ENCODE measurements at regions not wholly inside any gene's neighbourhood (a gene's known extent, or its start where the extent isn't known, plus 50 kb on each side); places are given as distances from the start of the nearest gene placed in this dataset.

DNA sequence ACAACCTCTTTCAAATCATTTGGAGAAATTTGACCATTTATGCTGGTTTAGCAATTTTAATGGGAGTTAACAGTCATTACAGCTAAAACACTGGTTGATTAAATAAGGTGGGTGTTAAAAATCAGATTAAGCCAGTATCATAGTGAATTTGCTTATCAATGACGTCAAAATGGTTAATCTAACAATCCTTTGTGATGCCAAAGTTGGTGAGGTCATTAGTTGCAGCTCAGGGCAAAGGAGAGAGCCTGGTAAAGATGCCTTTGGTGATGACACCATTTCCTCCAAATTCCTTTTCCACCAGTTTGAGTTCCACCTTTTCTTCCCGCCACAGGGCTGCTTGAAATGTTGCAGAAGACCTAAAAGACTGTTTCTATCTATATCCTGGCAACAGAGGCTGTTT is 757.1 kb upstream of the PIK3C3 start:
- H3K36me3 ChIP-seq (ENCODE audit: control insufficient read depth, insufficient read depth, low read length): no peaks in the 10 kb centered on the region
- ATAC-seq: no peak
- intact Hi-C loops (cut with micrococcal nuclease): no loop called here

DNA sequence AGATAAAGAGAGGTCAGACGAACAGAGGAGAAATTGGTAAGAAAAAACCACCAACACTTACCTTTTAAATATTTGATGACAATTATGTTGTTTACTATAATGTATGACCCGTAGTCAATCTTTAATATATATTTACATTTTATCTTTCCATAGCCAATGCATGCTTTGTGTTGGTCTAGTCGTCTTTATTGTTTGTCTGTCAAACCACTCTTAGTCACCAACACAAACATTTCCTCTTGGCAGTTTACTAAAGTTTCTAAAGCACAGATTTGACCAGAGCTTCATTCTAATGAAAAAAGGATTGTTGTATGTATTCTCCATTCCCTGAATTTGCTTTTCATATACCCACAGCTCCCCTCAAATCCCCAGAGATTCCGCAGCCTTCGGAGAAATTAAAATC is 784.7 kb upstream of the PIK3C3 start:
- Histone ChIP-seq H3K36me3 (ENCODE audit: control insufficient read depth, insufficient read depth, low read length) (no peaks in the 10 kb centered on the region), H3K4me1 (ENCODE audit: control insufficient read depth, insufficient read depth, low read length) (no peaks in the 10 kb centered on the region), H3K27me3 (ENCODE audit: control insufficient read depth, insufficient read depth, low read length) (no peaks in the 10 kb centered on the region), H3K9me3 (ENCODE audit: control insufficient read depth, insufficient read depth, low read length) (no peaks in the 10 kb centered on the region), H3K4me3 (ENCODE audit: low read length) (no peak overlapping the region), H3K27ac (ENCODE audit: low read length) (no peak overlapping the region)
- no peak overlapping the region for H3K4me3 Mint-ChIP-seq
- no peak for DNase-seq
- no peaks in the 10 kb centered on the region for H3K36me3 Mint-ChIP-seq
- no peaks in the 10 kb centered on the region for H3K4me1 Mint-ChIP-seq
- no peak overlapping the region for H3K27ac Mint-ChIP-seq
- H3K27me3 Mint-ChIP-seq (ENCODE audit: low read depth in 2 of 2): no peaks in the 10 kb centered on the region
- intact Hi-C loops (cut with micrococcal nuclease): no loop called here
- no peak for TF ChIP-seq CTCF (IDR thresholded peaks at IDR 0.05)
- 67% methylated on average over 1 of the region's 5 CpGs for WGBS (ENCODE audit: insufficient coverage)
- peaks cover 5 to 10% of the 10 kb centered on the region in 2 donors for H3K9me3 Mint-ChIP-seq
- ATAC-seq: no peak

More for the DNA sequence above, 757.1 kb upstream of the PIK3C3 start:
- TF ChIP-seq CTCF (IDR thresholded peaks at IDR 0.05): no peak
- no peaks in the 10 kb centered on the region for H3K27me3 Mint-ChIP-seq (ENCODE audit: low read depth in 2 of 2)
- no peak overlapping the region for H3K27ac Mint-ChIP-seq
- no peak overlapping the region for H3K4me3 Mint-ChIP-seq
- Histone ChIP-seq H3K9me3 (ENCODE audit: control insufficient read depth, insufficient read depth, low read length) (no peaks in the 10 kb centered on the region), H3K4me1 (ENCODE audit: control insufficient read depth, insufficient read depth, low read length) (no peaks in the 10 kb centered on the region), H3K27me3 (ENCODE audit: control insufficient read depth, insufficient read depth, low read length) (no peaks in the 10 kb centered on the region), H3K4me3 (ENCODE audit: low read length) (no peak overlapping the region), H3K27ac (ENCODE audit: low read length) (no peak overlapping the region)
- no peaks in the 10 kb centered on the region for H3K4me1 Mint-ChIP-seq
- H3K36me3 Mint-ChIP-seq: no peaks in the 10 kb centered on the region
- no peak for DNase-seq
- WGBS (ENCODE audit: insufficient coverage): 74% methylated on average over 2 of the region's 2 CpGs
- H3K9me3 Mint-ChIP-seq: peaks cover 24 to 29% of the 10 kb centered on the region in 2 donors

GRCh38 chr18:41165625-41166024 is 789.4 kb upstream of the PIK3C3 start:
- no peaks in the 10 kb centered on the region for H3K4me1 ChIP-seq (ENCODE audit: control insufficient read depth, insufficient read depth, low read length)
- Mint-ChIP-seq H3K9me3 (peaks cover 8 to 15% of the 10 kb centered on the region in 2 donors), H3K27ac (no peak overlapping the region), H3K4me3 (no peak overlapping the region), H3K27me3 (ENCODE audit: low read depth in 2 of 2) (no peaks in the 10 kb centered on the region), H3K36me3 (no peaks in the 10 kb centered on the region), H3K4me1 (no peaks in the 10 kb centered on the region)
- intact Hi-C loops (cut with micrococcal nuclease): no loop called here
- no peak for DNase-seq
- H3K27ac ChIP-seq (ENCODE audit: low read length): no peak overlapping the region
- H3K4me3 ChIP-seq (ENCODE audit: low read length): no peak overlapping the region
- no peaks in the 10 kb centered on the region for H3K9me3 ChIP-seq (ENCODE audit: control insufficient read depth, insufficient read depth, low read length)
- H3K36me3 ChIP-seq (ENCODE audit: control insufficient read depth, insufficient read depth, low read length): no peaks in the 10 kb centered on the region
- no peak for TF ChIP-seq CTCF (IDR thresholded peaks at IDR 0.05)
- WGBS (ENCODE audit: insufficient coverage): 89% methylated on average over 2 of the region's 2 CpGs
- ATAC-seq: no peak
- H3K27me3 ChIP-seq (ENCODE audit: control insufficient read depth, insufficient read depth, low read length): no peaks in the 10 kb centered on the region

- H3K27ac ChIP-seq (ENCODE audit: low read length): no peak overlapping the region
- ATAC-seq: no peak
- no peaks in the 10 kb centered on the region for H3K9me3 ChIP-seq (ENCODE audit: control insufficient read depth, insufficient read depth, low read length)
- TF ChIP-seq CTCF (IDR thresholded peaks at IDR 0.05): no peak
- no peaks in the 10 kb centered on the region for H3K27me3 Mint-ChIP-seq (ENCODE audit: low read depth in 2 of 2)
- 88% methylated on average over 3 of the region's 4 CpGs for WGBS (ENCODE audit: insufficient coverage)
- no peak for DNase-seq
- no peak overlapping the region for H3K4me3 Mint-ChIP-seq
- H3K9me3 Mint-ChIP-seq: peaks cover 10 to 13% of the 10 kb centered on the region in 2 donors
- no peak overlapping the region for H3K27ac Mint-ChIP-seq
- no peaks in the 10 kb centered on the region for H3K36me3 Mint-ChIP-seq
- no peak overlapping the region for H3K4me3 ChIP-seq (ENCODE audit: low read length)
- no peaks in the 10 kb centered on the region for H3K4me1 Mint-ChIP-seq
- intact Hi-C loops (cut with micrococcal nuclease): no loop called here
- H3K27me3 ChIP-seq (ENCODE audit: control insufficient read depth, insufficient read depth, low read length): no peaks in the 10 kb centered on the region
- H3K4me1 ChIP-seq (ENCODE audit: control insufficient read depth, insufficient read depth, low read length): no peaks in the 10 kb centered on the region
- H3K36me3 ChIP-seq (ENCODE audit: control insufficient read depth, insufficient read depth, low read length): no peaks in the 10 kb centered on the region
Observed at GRCh38 chr18:41162781-41163180, 792.3 kb upstream of the PIK3C3 start.
